Progenitor cell of endocrine pancreas (in vitro differentiated cells): ENCODE measurements at regions not wholly inside any gene's neighbourhood (a gene's known extent, or its start where the extent isn't known, plus 50 kb on each side); places are given as distances from the start of the nearest gene placed in this dataset.

Experiments
- DNase-seq: peaks from one replicate; pipeline ENCODE4 v3.0.0; 2021; ENCODE audit warnings: low spot score; ENCODE audit not compliant: unreplicated experiment
- H3K27ac Mint-ChIP-seq: 2 replicates; pipeline ENCODE4 v1.8.0; 2021; ENCODE audit warnings: mild to moderate bottlenecking, moderate library complexity, mixed read lengths
- H3K27me3 Mint-ChIP-seq: 2 replicates; pipeline ENCODE4 v1.8.0; 2021; ENCODE audit warnings: mixed read lengths
- H3K36me3 Mint-ChIP-seq: 2 replicates; pipeline ENCODE4 v1.8.0; 2022; ENCODE audit warnings: mixed read lengths; ENCODE audit not compliant: insufficient read depth
- H3K4me1 Mint-ChIP-seq: 2 replicates; pipeline ENCODE4 v1.8.0; 2021; ENCODE audit warnings: low read depth, mixed read lengths
- H3K4me3 Mint-ChIP-seq: 2 replicates; pipeline ENCODE4 v1.8.0; 2021; ENCODE audit warnings: low read depth, mild to moderate bottlenecking, moderate library complexity, mixed read lengths
- H3K9me3 Mint-ChIP-seq: 2 replicates; pipeline ENCODE4 v1.8.0; 2021; ENCODE audit warnings: low read depth, mixed read lengths
- TF ChIP-seq, protein P1 (sequence below): fragments of 200-600 bp; sonication (generic); IDR thresholded peaks from one replicate; pipeline ENCODE4 v1.5.0; 2021; ENCODE audit warnings: antibody characterized with exemption, mild to moderate bottlenecking; ENCODE audit not compliant: unreplicated experiment

DNA sequence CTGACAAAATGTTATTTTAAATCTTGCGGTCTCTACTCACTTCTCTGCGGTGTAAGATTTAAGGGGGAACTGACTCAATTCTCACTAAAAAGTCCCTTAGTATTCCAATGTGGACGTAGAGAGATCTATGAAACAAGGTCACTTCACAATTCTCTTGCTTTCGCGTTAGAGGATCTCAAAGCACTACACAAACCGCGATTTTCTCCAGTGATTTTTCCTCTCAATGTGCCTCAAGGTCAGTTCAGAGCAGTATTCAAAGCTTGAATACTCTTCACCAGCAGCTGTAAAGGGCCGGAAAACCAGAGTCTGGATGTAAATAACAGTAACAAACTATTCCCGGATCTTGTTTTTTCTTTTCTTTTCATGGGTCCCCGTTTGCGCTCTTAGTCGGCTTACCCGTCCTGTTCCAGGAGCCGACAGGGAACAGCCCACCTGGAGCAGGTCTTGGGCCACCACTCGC is 128.2 kb downstream of the TMEM161B start:
- no peak overlapping the region for H3K4me3 Mint-ChIP-seq
- no peak overlapping the region for H3K27ac Mint-ChIP-seq
- no peaks in the 10 kb centered on the region for H3K9me3 Mint-ChIP-seq
- H3K36me3 Mint-ChIP-seq, result no peaks in the 10 kb centered on the region
- TF ChIP-seq, protein P1, sequence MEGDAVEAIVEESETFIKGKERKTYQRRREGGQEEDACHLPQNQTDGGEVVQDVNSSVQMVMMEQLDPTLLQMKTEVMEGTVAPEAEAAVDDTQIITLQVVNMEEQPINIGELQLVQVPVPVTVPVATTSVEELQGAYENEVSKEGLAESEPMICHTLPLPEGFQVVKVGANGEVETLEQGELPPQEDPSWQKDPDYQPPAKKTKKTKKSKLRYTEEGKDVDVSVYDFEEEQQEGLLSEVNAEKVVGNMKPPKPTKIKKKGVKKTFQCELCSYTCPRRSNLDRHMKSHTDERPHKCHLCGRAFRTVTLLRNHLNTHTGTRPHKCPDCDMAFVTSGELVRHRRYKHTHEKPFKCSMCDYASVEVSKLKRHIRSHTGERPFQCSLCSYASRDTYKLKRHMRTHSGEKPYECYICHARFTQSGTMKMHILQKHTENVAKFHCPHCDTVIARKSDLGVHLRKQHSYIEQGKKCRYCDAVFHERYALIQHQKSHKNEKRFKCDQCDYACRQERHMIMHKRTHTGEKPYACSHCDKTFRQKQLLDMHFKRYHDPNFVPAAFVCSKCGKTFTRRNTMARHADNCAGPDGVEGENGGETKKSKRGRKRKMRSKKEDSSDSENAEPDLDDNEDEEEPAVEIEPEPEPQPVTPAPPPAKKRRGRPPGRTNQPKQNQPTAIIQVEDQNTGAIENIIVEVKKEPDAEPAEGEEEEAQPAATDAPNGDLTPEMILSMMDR, result no peak
- DNase-seq, result peak; percentile 47
- H3K4me1 Mint-ChIP-seq, result peaks cover 4% of the 10 kb centered on the region
- H3K27me3 Mint-ChIP-seq, result peaks cover 9% of the 10 kb centered on the region

DNA sequence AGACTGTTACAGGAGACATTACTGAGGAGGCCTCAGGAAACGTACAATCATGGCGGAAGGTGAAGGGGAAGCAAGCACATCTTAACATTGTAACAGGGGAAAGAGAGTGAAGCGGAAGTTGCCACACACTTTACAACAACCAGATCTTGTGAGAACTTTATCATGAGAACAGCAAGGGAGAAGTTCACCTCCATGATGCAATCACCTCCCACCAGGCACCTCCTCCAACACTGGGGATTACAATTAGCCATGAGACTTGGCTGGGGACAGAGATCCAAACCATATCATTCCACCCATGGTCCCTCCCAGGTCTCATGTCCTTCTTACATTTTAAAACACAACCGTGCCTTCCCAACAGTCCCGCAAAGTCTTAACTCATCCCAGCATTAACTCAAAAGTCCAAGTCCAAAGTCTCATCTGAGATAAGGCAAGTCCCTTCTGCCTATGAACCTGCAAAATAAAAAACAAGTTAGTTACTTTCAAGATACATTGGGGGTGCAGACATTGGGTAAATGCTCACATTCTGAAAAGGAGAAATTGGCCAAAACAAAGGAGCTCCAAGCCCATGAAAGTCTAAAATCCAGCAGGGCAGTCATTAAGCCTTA is 138.3 kb downstream of the TMEM161B start:
- Mint-ChIP-seq H3K4me3 (no peak overlapping the region), H3K27ac (no peak overlapping the region), H3K9me3 (peaks cover under 1% of the 10 kb centered on the region), H3K36me3 (no peaks in the 10 kb centered on the region), H3K27me3 (peaks cover 16% of the 10 kb centered on the region), H3K4me1 (peaks cover 3% of the 10 kb centered on the region)
- TF ChIP-seq, protein P1, result no peak
- no peak for DNase-seq

DNA sequence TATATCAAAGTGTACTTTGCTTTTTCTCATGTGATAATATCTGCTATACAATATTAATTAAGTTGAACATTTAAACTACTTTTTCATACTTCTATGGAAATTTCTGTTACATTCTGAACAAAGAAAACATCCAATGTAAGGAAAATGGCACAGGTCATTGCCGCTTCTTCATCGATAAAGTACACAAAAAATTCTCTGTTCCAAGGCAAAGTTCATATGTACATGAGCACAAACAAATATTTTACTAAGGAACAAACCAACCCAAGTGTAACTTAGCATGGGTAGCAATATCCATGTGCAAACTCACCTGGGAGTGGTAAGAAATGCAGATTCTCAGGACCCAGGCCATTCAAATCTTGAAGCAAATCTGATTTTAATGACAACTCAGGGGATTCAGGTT is 139.8 kb downstream of the TMEM161B start:
- TF ChIP-seq, protein P1, result no peak
- no peak for DNase-seq
- Mint-ChIP-seq H3K27me3 (peaks cover 8% of the 10 kb centered on the region), H3K27ac (no peak overlapping the region), H3K4me1 (peaks cover 3% of the 10 kb centered on the region), H3K4me3 (no peak overlapping the region), H3K36me3 (no peaks in the 10 kb centered on the region), H3K9me3 (peaks cover 7% of the 10 kb centered on the region)

DNA sequence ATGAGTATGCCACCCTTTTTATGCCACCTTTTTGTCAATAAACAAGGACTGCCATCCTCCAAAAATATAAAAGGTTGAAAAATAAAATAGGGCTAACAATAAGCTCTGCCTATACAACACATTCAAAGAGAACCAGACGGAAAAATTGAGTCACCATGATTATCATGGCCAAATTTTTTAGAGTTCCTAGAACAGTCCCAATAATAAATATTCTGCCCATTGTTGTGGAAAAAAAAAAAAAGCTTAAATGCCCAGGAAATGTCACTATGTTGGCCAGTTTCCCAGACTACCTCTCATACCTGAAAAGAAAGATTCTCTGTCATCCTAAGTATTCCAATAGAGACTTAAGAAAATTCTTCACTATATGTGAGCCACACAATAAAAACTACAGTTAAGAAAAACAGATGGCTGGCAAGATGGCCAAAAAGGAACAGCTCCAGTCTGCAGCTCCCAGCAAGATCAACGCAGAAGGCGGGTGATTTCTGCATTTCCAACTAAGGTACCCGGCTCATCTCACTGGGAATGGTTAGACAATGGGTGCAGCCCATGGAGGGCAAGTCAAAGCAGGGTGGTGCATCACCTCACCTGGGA is 149.0 kb downstream of the TMEM161B start:
- peaks cover 11% of the 10 kb centered on the region for H3K9me3 Mint-ChIP-seq
- no peak for DNase-seq
- no peaks in the 10 kb centered on the region for H3K4me1 Mint-ChIP-seq
- H3K27me3 Mint-ChIP-seq, result peaks cover 4% of the 10 kb centered on the region
- H3K4me3 Mint-ChIP-seq, result no peak overlapping the region
- TF ChIP-seq, protein P1, result no peak
- no peaks in the 10 kb centered on the region for H3K36me3 Mint-ChIP-seq
- H3K27ac Mint-ChIP-seq, result no peak overlapping the region

DNA sequence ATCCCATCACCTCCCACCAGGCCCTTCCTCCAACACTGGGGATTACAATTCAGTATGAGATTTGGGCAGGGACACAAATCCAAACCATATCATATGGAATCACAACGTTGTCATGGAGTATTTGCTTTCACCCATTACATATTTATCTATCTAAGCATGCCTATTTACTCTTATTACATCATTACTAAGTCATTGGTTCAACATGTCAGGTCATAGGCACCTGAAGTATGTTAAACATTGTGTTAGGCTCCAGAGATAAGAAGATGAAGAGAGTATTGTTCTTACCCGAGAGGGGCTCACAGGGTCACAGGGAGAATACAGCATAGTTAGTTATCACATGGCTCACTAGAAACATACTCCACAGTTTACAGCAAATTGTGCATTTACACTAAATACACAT is 150.5 kb downstream of the TMEM161B start:
- TF ChIP-seq, protein P1, result no peak
- Mint-ChIP-seq H3K27me3 (peaks cover 4% of the 10 kb centered on the region), H3K4me3 (no peak overlapping the region), H3K9me3 (peaks cover 8% of the 10 kb centered on the region), H3K36me3 (no peaks in the 10 kb centered on the region), H3K4me1 (no peaks in the 10 kb centered on the region), H3K27ac (no peak overlapping the region)
- DNase-seq, result no peak
